ENCODE measurements at regions not wholly inside any gene's neighbourhood (a gene's known extent, or its start where the extent isn't known, plus 50 kb on each side); places are given as distances from the start of the nearest gene placed in this dataset.

GRCh38 chr2:212640428-212640827, 101.8 kb upstream of the ERBB4 start:
- DNase-seq (ENCODE audit: low read depth in 4 of 4, low spot score in 3 of 4) = no peak

GRCh38 chr2:212638694-212639093, 100.1 kb upstream of the ERBB4 start:
- no peak for DNase-seq (ENCODE audit: low read depth in 4 of 4, low spot score in 3 of 4)

DNA sequence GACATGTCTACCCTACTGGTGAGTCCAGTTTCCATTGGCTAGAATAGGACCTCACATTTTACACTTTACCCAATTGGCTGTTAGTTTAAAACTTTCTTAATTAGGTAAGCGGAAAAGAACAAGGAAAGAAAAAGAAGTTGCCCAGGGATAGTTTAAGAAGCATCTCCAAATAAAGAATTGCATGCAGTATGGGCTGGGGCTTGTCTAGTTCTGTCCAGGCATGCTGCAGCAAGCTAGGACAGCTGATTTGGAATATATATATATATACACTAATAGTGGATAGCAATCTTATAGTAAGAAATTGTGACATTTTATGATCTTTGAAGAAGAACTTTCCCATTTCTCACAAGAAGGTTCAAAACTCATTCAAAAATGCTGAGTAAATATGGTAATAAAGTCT, 90.0 kb upstream of the ERBB4 start:
- no peak for DNase-seq (ENCODE audit: low read depth in 4 of 4, low spot score in 3 of 4)

- DNase-seq (ENCODE audit: low read depth in 4 of 4, low spot score in 3 of 4) = no peak
Measured at GRCh38 chr2:212626371-212626918, 87.8 kb upstream of the ERBB4 start.

- no peak for DNase-seq (ENCODE audit: low read depth in 4 of 4, low spot score in 3 of 4)
Measured at GRCh38 chr2:212619954-212620353, 81.4 kb upstream of the ERBB4 start.

GRCh38 chr2:212618636-212619035, 80.0 kb upstream of the ERBB4 start:
- no peak for DNase-seq (ENCODE audit: low read depth in 4 of 4, low spot score in 3 of 4)

GRCh38 chr2:212610872-212611425, 72.3 kb upstream of the ERBB4 start:
- no peak for DNase-seq (ENCODE audit: low read depth in 4 of 4, low spot score in 3 of 4)

GRCh38 chr2:212609479-212609878, 70.9 kb upstream of the ERBB4 start:
- DNase-seq (ENCODE audit: low read depth in 4 of 4, low spot score in 3 of 4) = no peak

GRCh38 chr2:212607080-212607479, 68.5 kb upstream of the ERBB4 start:
- DNase-seq (ENCODE audit: low read depth in 4 of 4, low spot score in 3 of 4) = no peak

GRCh38 chr2:212606232-212606631, 67.6 kb upstream of the ERBB4 start:
- DNase-seq (ENCODE audit: low read depth in 4 of 4, low spot score in 3 of 4) = no peak

- no peak for DNase-seq (ENCODE audit: low read depth in 4 of 4, low spot score in 3 of 4)
Measured at GRCh38 chr2:212596688-212597087, 58.1 kb upstream of the ERBB4 start.

- DNase-seq (ENCODE audit: low read depth in 4 of 4, low spot score in 3 of 4) = no peak
Measured at GRCh38 chr2:212596276-212596675, 57.7 kb upstream of the ERBB4 start.

DNA sequence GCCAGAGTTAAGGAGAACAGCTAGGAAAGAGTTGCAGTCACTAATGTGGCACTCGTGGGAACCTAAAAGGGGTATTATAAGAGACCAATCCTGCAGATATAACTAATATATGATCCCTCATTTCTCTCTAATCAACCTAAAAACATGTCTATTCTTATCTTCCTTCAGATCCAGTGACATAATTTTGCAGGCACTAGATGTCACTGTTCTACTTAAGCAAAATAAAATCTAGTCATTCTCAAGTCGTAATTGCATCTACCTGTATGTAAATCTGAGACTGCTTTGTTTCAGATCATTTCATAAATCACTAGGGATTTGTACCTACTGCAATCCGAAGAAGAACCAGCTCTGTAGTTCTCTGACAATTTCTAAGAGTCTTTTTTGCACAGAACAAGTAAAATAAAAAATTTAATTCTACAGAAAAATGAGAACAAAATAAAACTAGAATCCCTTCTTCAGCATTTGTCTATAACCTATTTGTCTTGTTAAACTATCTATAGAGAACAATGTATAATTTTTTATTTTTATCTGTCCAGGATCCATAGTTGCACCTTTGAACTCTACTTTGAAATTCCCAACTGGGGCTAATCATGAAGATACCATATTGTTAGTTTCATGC, 56.5 kb upstream of the ERBB4 start:
- no peak for DNase-seq (ENCODE audit: low read depth in 4 of 4, low spot score in 3 of 4)

DNA sequence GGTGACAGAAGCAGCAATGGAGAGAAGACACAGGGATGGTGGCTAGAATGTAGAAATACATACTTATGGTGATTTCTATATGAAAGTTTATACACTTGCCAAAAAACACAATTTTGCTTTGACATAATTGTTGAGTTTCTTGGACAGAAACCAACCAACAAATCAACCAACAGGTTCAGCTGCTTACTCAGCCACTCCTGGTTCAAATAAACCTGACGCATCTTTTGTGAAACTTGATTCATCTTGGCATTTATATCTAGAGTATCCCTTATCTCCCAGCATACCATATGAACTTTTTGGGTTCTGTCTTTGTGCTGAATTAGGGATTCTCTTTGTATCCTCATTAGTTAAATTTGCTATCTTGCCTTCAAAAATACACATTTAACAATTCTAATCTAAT, 54.1 kb upstream of the ERBB4 start:
- no peak for DNase-seq (ENCODE audit: low read depth in 4 of 4, low spot score in 3 of 4)

All from left renal pelvis (tissue), 4 donors.